ENCODE measurements at regions not wholly inside any gene's neighbourhood (a gene's known extent, or its start where the extent isn't known, plus 50 kb on each side); places are given as distances from the start of the nearest gene placed in this dataset.

- dilution Hi-C loops (cut with MboI; ENCODE audit: extremely low pct_ligation_motif_present, low sequenced_read_pairs) (no loop called here), intact Hi-C loops (cut with micrococcal nuclease) (no loop called here)
- Histone ChIP-seq H2AFZ (ENCODE audit: low read depth, low read length) (no peak overlapping the region), H3K9me3 (replicated peaks; ENCODE audit: control insufficient read depth, insufficient read depth, low read length) (peaks cover 3% of the 10 kb centered on the region), H3K36me3 (ENCODE audit: control insufficient read depth in 2 of 2, extremely low read depth in 1 of 2, insufficient read depth in 2 of 2, low read length in 2 of 2) (no peaks in the 10 kb centered on the region), H3K4me1 (ENCODE audit: control insufficient read depth, extremely low read depth, insufficient read depth, low read length) (no peaks in the 10 kb centered on the region), H3K4me2 (ENCODE audit: insufficient read depth, low read length) (no peak overlapping the region), H3K9me1 (replicated peaks; ENCODE audit: control insufficient read depth, extremely low read depth, insufficient read depth, low read length) (no peaks in the 10 kb centered on the region), H3K27me3 (ENCODE audit: control insufficient read depth in 2 of 2, insufficient read depth in 2 of 2, low read length in 2 of 2) (no peaks in the 10 kb centered on the region), H3K4me3 (replicated peaks in 1 of 3; ENCODE audit: insufficient read depth in 1 of 3, low read depth in 1 of 3, low read length in 3 of 3) (no peak overlapping the region), H4K20me1 (replicated peaks; ENCODE audit: control insufficient read depth, extremely low read depth, insufficient read depth, low read length) (no peaks in the 10 kb centered on the region), H3K79me2 (ENCODE audit: control insufficient read depth, insufficient read depth, low read length) (no peaks in the 10 kb centered on the region), H3K9ac (replicated peaks; ENCODE audit: extremely low read depth, insufficient read depth, low read length) (no peak overlapping the region), H3K27ac (ENCODE audit: insufficient read depth, low read depth, low read length) (no peak overlapping the region)
- ChIA-PET CTCF (no interaction called here), POLR2A (no interaction called here)
- FAIRE-seq (no peak), DNase-seq (ENCODE audit: low read depth, low spot score) (no peak)
- TF ChIP-seq JUN (IDR thresholded peaks at IDR 0.05; ENCODE audit: borderline replicate concordance, insufficient read depth, insufficient read length, low read depth) (no peak), CTCF (IDR thresholded peaks at IDR 0.05; ENCODE audit: extremely low read depth in 1 of 2, insufficient read depth in 1 of 2, low read depth in 1 of 2, low read length in 2 of 2) (no peak), GATA2 (IDR thresholded peaks at IDR 0.05; ENCODE audit: insufficient read depth, insufficient read length, low read depth, low read length) (no peak), EZH2 (IDR thresholded peaks at IDR 0.05; ENCODE audit: borderline replicate concordance, low read depth, low read length, severe bottlenecking) (no peak), MYC (IDR thresholded peaks at IDR 0.05; ENCODE audit: low read depth, low read length) (no peak), POLR2AphosphoS5 (IDR thresholded peaks at IDR 0.05; ENCODE audit: insufficient read depth, low read depth, low read length) (no peak), POLR2A (IDR thresholded peaks at IDR 0.05; ENCODE audit: low read depth, low read length) (no peak), FOS (IDR thresholded peaks at IDR 0.05; ENCODE audit: borderline replicate concordance, insufficient read depth, low read length) (no peak)
- no TSS peak for BruUV-seq (replicated peaks)
These were observed 449.8 kb downstream of the TAFA4 start for GRCh38 chr3:68482565-68482964.

Measured in endothelial cell of umbilical vein (primary cell).